ENCODE measurements at regions not wholly inside any gene's neighbourhood (a gene's known extent, or its start where the extent isn't known, plus 50 kb on each side); places are given as distances from the start of the nearest gene placed in this dataset.

- no peak for DNase-seq (ENCODE audit: low read depth, low spot score)
Observed at GRCh38 chr2:6771634-6772611, 93.8 kb downstream of the CMPK2 start.

- DNase-seq (ENCODE audit: low read depth, low spot score): peak; percentile 56
Observed at GRCh38 chr2:6773007-6773693, 92.6 kb downstream of the CMPK2 start.

GRCh38 chr2:6773694-6774044 is 92.0 kb downstream of the CMPK2 start:
- DNase-seq (ENCODE audit: low read depth, low spot score): no peak

GRCh38 chr2:6776125-6776524 is 89.6 kb downstream of the CMPK2 start:
- no peak for DNase-seq (ENCODE audit: low read depth, low spot score)

- DNase-seq (ENCODE audit: low read depth, low spot score): no peak
Observed at GRCh38 chr2:6777626-6778025, 88.1 kb downstream of the CMPK2 start.

GRCh38 chr2:6780765-6781274 is 84.9 kb downstream of the CMPK2 start:
- peak; percentile 3 for DNase-seq (ENCODE audit: low read depth, low spot score)

GRCh38 chr2:6782517-6783237 is 83.0 kb downstream of the CMPK2 start:
- DNase-seq (ENCODE audit: low read depth, low spot score): no peak

GRCh38 chr2:6783238-6783614 is 82.5 kb downstream of the CMPK2 start:
- DNase-seq (ENCODE audit: low read depth, low spot score): no peak

GRCh38 chr2:6784291-6784690 is 81.4 kb downstream of the CMPK2 start:
- DNase-seq (ENCODE audit: low read depth, low spot score): no peak

GRCh38 chr2:6785493-6785892 is 80.2 kb downstream of the CMPK2 start:
- no peak for DNase-seq (ENCODE audit: low read depth, low spot score)

- no peak for DNase-seq (ENCODE audit: low read depth, low spot score)
Observed at GRCh38 chr2:6787376-6787775, 78.3 kb downstream of the CMPK2 start.

- no peak for DNase-seq (ENCODE audit: low read depth, low spot score)
Observed at GRCh38 chr2:6788614-6789013, 77.1 kb downstream of the CMPK2 start.

- DNase-seq (ENCODE audit: low read depth, low spot score): no peak
Observed at GRCh38 chr2:6789559-6790138, 76.1 kb downstream of the CMPK2 start.

GRCh38 chr2:6791682-6792081 is 74.0 kb downstream of the CMPK2 start:
- no peak for DNase-seq (ENCODE audit: low read depth, low spot score)

- DNase-seq (ENCODE audit: low read depth, low spot score): no peak
Observed at GRCh38 chr2:6792883-6793282, 72.8 kb downstream of the CMPK2 start.

- no peak for DNase-seq (ENCODE audit: low read depth, low spot score)
Observed at GRCh38 chr2:6793371-6793770, 72.3 kb downstream of the CMPK2 start.

- no peak for DNase-seq (ENCODE audit: low read depth, low spot score)
Observed at GRCh38 chr2:6793913-6794312, 71.8 kb downstream of the CMPK2 start.

- no peak for DNase-seq (ENCODE audit: low read depth, low spot score)
Observed at GRCh38 chr2:6794448-6794847, 71.3 kb downstream of the CMPK2 start.
